Naive B cell (primary cell): ENCODE measurements at regions not wholly inside any gene's neighbourhood (a gene's known extent, or its start where the extent isn't known, plus 50 kb on each side); places are given as distances from the start of the nearest gene placed in this dataset.

Experiments
- ATAC-seq, 2 donors: fragments of 150-1000 bp; cut with Tn5 transposase; 2 replicates each; pipeline ENCODE4 v1.10.0; 2021; ENCODE audit warnings: low read depth in 2 of 2, mild to moderate bottlenecking in 2 of 2, moderate library complexity in 2 of 2
- DNase-seq: peaks from one replicate; pipeline ENCODE4 v3.0.0; 2022
- H3K27ac Mint-ChIP-seq, 6 donors: one replicate each; pipeline ENCODE4 v1.8.0; 2020 to 2022; ENCODE audit warnings: mild to moderate bottlenecking in 6 of 6, mixed read lengths in 6 of 6, moderate library complexity in 5 of 6, inconsistent platforms in 2 of 6
- H3K27me3 Mint-ChIP-seq, 3 donors: one replicate each; pipeline ENCODE4 v1.8.0; 2021 to 2022; ENCODE audit warnings: mixed read lengths in 3 of 3, mild to moderate bottlenecking in 1 of 3
- H3K36me3 Mint-ChIP-seq, 2 donors: one replicate each; pipeline ENCODE4 v1.8.0; 2020 to 2022; ENCODE audit warnings: mixed read lengths in 2 of 2, inconsistent platforms in 1 of 2, mild to moderate bottlenecking in 1 of 2
- H3K4me1 Mint-ChIP-seq, 3 donors: one replicate each; pipeline ENCODE4 v1.8.0; 2020 to 2022; ENCODE audit warnings: mixed read lengths in 3 of 3, inconsistent platforms in 1 of 3, mild to moderate bottlenecking in 1 of 3, moderate library complexity in 1 of 3
- H3K4me3 Mint-ChIP-seq, 8 donors: one replicate each; pipeline ENCODE4 v1.8.0; 2020 to 2022; ENCODE audit warnings: mild to moderate bottlenecking in 8 of 8, mixed read lengths in 8 of 8, moderate library complexity in 8 of 8, inconsistent platforms in 2 of 8
- H3K9me3 Mint-ChIP-seq, 7 donors: one replicate each; pipeline ENCODE4 v1.8.0; 2020 to 2022; ENCODE audit warnings: mixed read lengths in 7 of 7, mild to moderate bottlenecking in 5 of 7, inconsistent platforms in 2 of 7, moderate library complexity in 1 of 7

GRCh38 chr10:77700086-77700485 lies 62.5 kb upstream of the KCNMA1 start:
- no peak for DNase-seq
- Mint-ChIP-seq H3K27ac (no peak overlapping the region), H3K9me3 (peaks cover 0 to 1% (median 0%) of the 10 kb centered on the region in 7 donors), H3K4me1 (peaks cover 6 to 12% (median 8%) of the 10 kb centered on the region in 3 donors), H3K36me3 (no peaks in the 10 kb centered on the region), H3K4me3 (no peak overlapping the region), H3K27me3 (peaks cover 3 to 13% (median 7%) of the 10 kb centered on the region in 3 donors)
- ATAC-seq: no peak

- Mint-ChIP-seq H3K4me1 (peaks cover 6 to 12% (median 8%) of the 10 kb centered on the region in 3 donors), H3K4me3 (no peak overlapping the region), H3K9me3 (peaks cover 0 to 1% (median 0%) of the 10 kb centered on the region in 7 donors), H3K27ac (no peak overlapping the region), H3K27me3 (peaks cover 4 to 11% (median 8%) of the 10 kb centered on the region in 3 donors), H3K36me3 (no peaks in the 10 kb centered on the region)
- ATAC-seq (no peak), DNase-seq (no peak)
Observed at GRCh38 chr10:77699080-77699645, 61.6 kb upstream of the KCNMA1 start.

- H3K4me1 Mint-ChIP-seq: peaks cover 6 to 12% (median 8%) of the 10 kb centered on the region in 3 donors
- no peak overlapping the region for H3K4me3 Mint-ChIP-seq
- DNase-seq (no peak), ATAC-seq (no peak)
- H3K36me3 Mint-ChIP-seq: no peaks in the 10 kb centered on the region
- H3K27me3 Mint-ChIP-seq: peaks cover 6 to 13% (median 8%) of the 10 kb centered on the region in 3 donors
- peaks cover 0 to 1% (median 0%) of the 10 kb centered on the region in 7 donors for H3K9me3 Mint-ChIP-seq
- H3K27ac Mint-ChIP-seq: no peak overlapping the region
Observed at GRCh38 chr10:77698267-77698931, 60.8 kb upstream of the KCNMA1 start.

GRCh38 chr10:77696584-77696983 lies 59.0 kb upstream of the KCNMA1 start:
- Mint-ChIP-seq H3K27ac (no peak overlapping the region), H3K36me3 (no peaks in the 10 kb centered on the region), H3K4me1 (peaks cover 6 to 12% (median 8%) of the 10 kb centered on the region in 3 donors), H3K27me3 (peaks cover 9 to 20% (median 15%) of the 10 kb centered on the region in 3 donors), H3K9me3 (peaks cover 0 to 3% (median 0%) of the 10 kb centered on the region in 7 donors), H3K4me3 (no peak overlapping the region)
- ATAC-seq (no peak), DNase-seq (no peak)

- Mint-ChIP-seq H3K9me3 (peaks cover 0 to 3% (median 0%) of the 10 kb centered on the region in 7 donors), H3K27me3 (peaks cover 14 to 26% (median 21%) of the 10 kb centered on the region in 3 donors), H3K4me3 (no peak overlapping the region), H3K4me1 (peaks cover 6 to 12% (median 8%) of the 10 kb centered on the region in 3 donors), H3K36me3 (no peaks in the 10 kb centered on the region), H3K27ac (no peak overlapping the region)
- no peak for ATAC-seq
- no peak for DNase-seq
Observed at GRCh38 chr10:77695186-77695585, 57.6 kb upstream of the KCNMA1 start.

- peaks cover 0 to 3% (median 0%) of the 10 kb centered on the region in 7 donors for H3K9me3 Mint-ChIP-seq
- H3K27me3 Mint-ChIP-seq: peaks cover 28 to 40% (median 36%) of the 10 kb centered on the region in 3 donors
- no peak overlapping the region for H3K27ac Mint-ChIP-seq
- ATAC-seq: no peak
- H3K36me3 Mint-ChIP-seq: no peaks in the 10 kb centered on the region
- no peak overlapping the region for H3K4me3 Mint-ChIP-seq
- DNase-seq: no peak
- peaks cover 0 to 4% (median under 1%) of the 10 kb centered on the region in 3 donors for H3K4me1 Mint-ChIP-seq
Observed at GRCh38 chr10:77692782-77693181, 55.2 kb upstream of the KCNMA1 start.

- peaks cover 37 to 45% (median 42%) of the 10 kb centered on the region in 3 donors for H3K27me3 Mint-ChIP-seq
- H3K4me1 Mint-ChIP-seq: no peaks in the 10 kb centered on the region
- H3K36me3 Mint-ChIP-seq: no peaks in the 10 kb centered on the region
- peaks cover 0 to 3% (median 0%) of the 10 kb centered on the region in 7 donors for H3K9me3 Mint-ChIP-seq
- H3K4me3 Mint-ChIP-seq: no peak overlapping the region
- DNase-seq (no peak), ATAC-seq (no peak)
- no peak overlapping the region for H3K27ac Mint-ChIP-seq
Observed at GRCh38 chr10:77689339-77689738, 51.7 kb upstream of the KCNMA1 start.

- H3K9me3 Mint-ChIP-seq: peaks cover 0 to 2% (median 0%) of the 10 kb centered on the region in 7 donors
- H3K27ac Mint-ChIP-seq: no peak overlapping the region
- no peak overlapping the region for H3K4me3 Mint-ChIP-seq
- H3K4me1 Mint-ChIP-seq: no peaks in the 10 kb centered on the region
- peaks cover 43 to 46% (median 45%) of the 10 kb centered on the region in 3 donors for H3K27me3 Mint-ChIP-seq
- no peak for DNase-seq
- H3K36me3 Mint-ChIP-seq: no peaks in the 10 kb centered on the region
- ATAC-seq: no peak
Observed at GRCh38 chr10:77687621-77688020, 50.0 kb upstream of the KCNMA1 start.
